GM19099 (cell line): ENCODE measurements at regions not wholly inside any gene's neighbourhood (a gene's known extent, or its start where the extent isn't known, plus 50 kb on each side); places are given as distances from the start of the nearest gene placed in this dataset.

Experiments used
- POLR2A ChIP-seq: IDR thresholded peaks from 3 replicates; pipeline ENCODE4 v1.6.1; 2011; ENCODE audit warnings: low read depth; ENCODE audit not compliant: insufficient read length; ENCODE audit errors: extremely low read depth

GRCh38 chr2:134109725-134110124 is 144.1 kb upstream of the MGAT5 start:
- no peak for TF ChIP-seq POLR2A

GRCh38 chr2:134110532-134110931 is 143.3 kb upstream of the MGAT5 start:
- no peak for TF ChIP-seq POLR2A

GRCh38 chr2:134117676-134118075 is 136.2 kb upstream of the MGAT5 start:
- TF ChIP-seq POLR2A, result no peak

GRCh38 chr2:134118279-134119116 is 135.4 kb upstream of the MGAT5 start:
- no peak for TF ChIP-seq POLR2A

- no peak for TF ChIP-seq POLR2A
Measured at GRCh38 chr2:134119117-134119712, 134.7 kb upstream of the MGAT5 start.

GRCh38 chr2:134119713-134120405 is 134.0 kb upstream of the MGAT5 start:
- peak; percentile 53 for TF ChIP-seq POLR2A

- no peak for TF ChIP-seq POLR2A
Measured at GRCh38 chr2:134120406-134120732, 133.5 kb upstream of the MGAT5 start.

- peak; percentile 21 for TF ChIP-seq POLR2A
Measured at GRCh38 chr2:134120733-134121630, 132.9 kb upstream of the MGAT5 start.

- no peak for TF ChIP-seq POLR2A
Measured at GRCh38 chr2:134122610-134123009, 131.3 kb upstream of the MGAT5 start.

GRCh38 chr2:134123332-134123731 is 130.5 kb upstream of the MGAT5 start:
- TF ChIP-seq POLR2A, result no peak

- TF ChIP-seq POLR2A, result no peak
Measured at GRCh38 chr2:134124047-134124753, 129.7 kb upstream of the MGAT5 start.

- TF ChIP-seq POLR2A, result no peak
Measured at GRCh38 chr2:134127496-134127895, 126.4 kb upstream of the MGAT5 start.

- no peak for TF ChIP-seq POLR2A
Measured at GRCh38 chr2:134128746-134129145, 125.1 kb upstream of the MGAT5 start.

GRCh38 chr2:134129900-134130537 is 123.9 kb upstream of the MGAT5 start:
- no peak for TF ChIP-seq POLR2A
